Neuron (in vitro differentiated cells): ENCODE measurements at regions not wholly inside any gene's neighbourhood (a gene's known extent, or its start where the extent isn't known, plus 50 kb on each side); places are given as distances from the start of the nearest gene placed in this dataset.

ENCODE experiments used
- H2AFZ ChIP-seq: one replicate; pipeline ENCODE4 v1.6.1; 2013; ENCODE audit warnings: low read depth, mild to moderate bottlenecking, inconsistent platforms, low read length, moderate library complexity
- H3K27me3 ChIP-seq: one replicate; pipeline ENCODE4 v1.6.1; 2013; ENCODE audit warnings: low read length; ENCODE audit not compliant: insufficient read depth
- H3K36me3 ChIP-seq: one replicate; pipeline ENCODE4 v1.6.1; 2013; ENCODE audit warnings: low read length; ENCODE audit not compliant: insufficient read depth
- H3K4me1 ChIP-seq: one replicate; pipeline ENCODE4 v1.6.1; 2013; ENCODE audit warnings: low read length; ENCODE audit not compliant: insufficient read depth
- H3K4me3 ChIP-seq: 2 replicates; pipeline ENCODE4 v1.5.1; 2013; ENCODE audit warnings: mild to moderate bottlenecking, low read length, moderate library complexity
- H3K9me3 ChIP-seq: one replicate; pipeline ENCODE4 v1.6.1; 2013; ENCODE audit warnings: low read length

- Histone ChIP-seq H3K27me3 (no peaks in the 10 kb centered on the region), H2AFZ (no peak overlapping the region), H3K4me1 (no peaks in the 10 kb centered on the region), H3K4me3 (no peak overlapping the region), H3K9me3 (no peaks in the 10 kb centered on the region), H3K36me3 (no peaks in the 10 kb centered on the region)
These were observed 56.5 kb upstream of the NRSN1 start for GRCh38 chr6:24069526-24069925.

GRCh38 chr6:24072038-24072746, 53.8 kb upstream of the NRSN1 start:
- Histone ChIP-seq H3K27me3 (no peaks in the 10 kb centered on the region), H3K9me3 (no peaks in the 10 kb centered on the region), H3K4me3 (no peak overlapping the region), H3K36me3 (no peaks in the 10 kb centered on the region), H2AFZ (no peak overlapping the region), H3K4me1 (no peaks in the 10 kb centered on the region)

DNA sequence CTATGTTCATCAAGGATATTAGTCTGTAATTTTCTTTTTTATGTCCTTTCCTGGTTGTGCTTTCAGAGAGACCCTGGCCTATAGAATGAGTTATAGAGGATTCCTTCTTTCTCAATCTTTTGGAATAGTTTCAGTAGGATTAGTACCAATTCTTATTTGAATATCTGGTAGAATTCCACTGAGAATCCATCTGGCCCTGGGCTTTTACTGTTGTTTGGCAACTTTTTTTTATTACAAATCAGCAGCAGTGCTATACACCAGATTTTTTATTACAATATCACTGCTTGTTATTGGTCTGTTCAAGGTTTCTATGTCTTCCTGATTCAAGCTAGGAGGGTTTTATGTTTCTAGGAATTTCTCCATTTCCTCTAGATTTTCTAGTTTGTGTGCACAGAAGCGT, 50.0 kb upstream of the NRSN1 start:
- H3K27me3 ChIP-seq = no peaks in the 10 kb centered on the region
- H3K9me3 ChIP-seq = no peaks in the 10 kb centered on the region
- no peak overlapping the region for H2AFZ ChIP-seq
- no peaks in the 10 kb centered on the region for H3K4me1 ChIP-seq
- no peaks in the 10 kb centered on the region for H3K36me3 ChIP-seq
- no peak overlapping the region for H3K4me3 ChIP-seq
